HG03139 (cell line): ENCODE measurements at regions not wholly inside any gene's neighbourhood (a gene's known extent, or its start where the extent isn't known, plus 50 kb on each side); places are given as distances from the start of the nearest gene placed in this dataset.
"Not testable (repeated sequence)": the region's sequence is repeated elsewhere in the genome, so short reads cannot be mapped to it uniquely, and the experiment has no call there.

Experiments used
- ATAC-seq: cut with Tn5 transposase; IDR thresholded peaks from one replicate; pipeline ENCODE4 v1.9.1; 2021; ENCODE audit not compliant: unreplicated experiment

DNA sequence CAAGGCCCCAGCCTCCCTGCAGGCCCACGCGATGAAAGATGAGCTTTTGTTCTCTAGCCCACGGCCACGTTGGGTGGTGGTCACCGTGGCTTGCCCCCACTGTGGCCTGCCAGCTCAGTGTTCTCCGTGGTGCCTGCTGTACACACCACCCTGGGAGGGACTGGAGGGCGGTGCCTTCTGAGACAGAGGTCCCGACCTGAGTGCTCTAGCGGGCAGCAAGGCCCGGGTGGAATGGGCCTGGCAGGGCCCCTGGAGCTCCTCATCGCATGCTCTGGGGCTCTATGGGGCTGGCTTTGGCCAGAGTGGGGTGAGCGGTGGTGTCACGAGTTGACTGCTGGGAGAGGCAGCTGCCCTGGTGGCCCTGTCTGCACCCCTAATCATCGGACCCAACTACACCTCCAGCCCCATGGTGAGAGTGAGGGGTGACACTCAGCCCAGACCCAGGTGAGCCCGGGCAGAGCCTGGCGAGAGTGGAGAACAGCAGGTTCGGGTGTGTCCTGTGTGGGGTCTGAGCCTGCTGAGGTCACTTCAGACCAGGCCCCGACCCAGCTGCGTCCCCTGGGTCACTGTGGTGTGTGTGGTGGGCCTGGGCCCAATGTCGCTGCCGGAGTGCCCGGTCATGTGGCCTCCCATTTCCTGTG, 541.9 kb downstream of the TBC1D22A start:
- ATAC-seq: no peak

DNA sequence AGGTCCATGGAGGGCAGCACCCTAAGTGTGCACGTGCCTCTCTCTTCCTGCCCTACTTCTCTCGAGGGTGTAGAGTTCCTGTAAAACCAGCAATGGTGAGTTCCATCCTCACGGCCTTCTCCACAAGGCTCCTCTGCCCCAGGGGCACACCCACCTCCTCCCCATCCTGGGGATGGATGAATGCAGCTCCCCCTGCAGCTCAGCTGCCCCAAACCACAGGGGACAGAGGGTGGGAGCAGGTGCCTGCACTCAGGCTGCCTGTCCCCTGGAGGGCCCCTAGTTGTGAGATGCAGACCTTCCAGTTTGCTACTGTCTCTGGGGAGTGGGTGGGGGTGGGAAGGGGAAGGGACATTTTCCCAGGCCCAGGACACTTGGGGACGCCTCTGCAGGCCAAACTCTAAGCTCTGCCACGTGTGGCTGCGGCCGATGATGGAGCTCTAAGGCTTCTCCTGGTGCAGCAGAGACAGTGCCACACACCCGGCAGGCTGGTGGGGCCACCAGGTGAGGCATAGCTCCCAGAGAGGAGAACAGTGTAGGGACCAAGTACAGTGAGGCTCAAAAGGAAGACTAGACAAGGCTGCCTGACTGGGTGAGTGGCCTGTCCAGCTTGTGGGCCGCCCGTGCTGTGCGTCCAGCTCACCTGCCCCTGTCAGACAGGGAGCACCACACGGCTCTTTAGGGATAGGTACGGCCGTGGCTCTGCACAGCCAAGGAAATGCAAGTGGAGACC, 540.9 kb downstream of the TBC1D22A start:
- no peak for ATAC-seq

DNA sequence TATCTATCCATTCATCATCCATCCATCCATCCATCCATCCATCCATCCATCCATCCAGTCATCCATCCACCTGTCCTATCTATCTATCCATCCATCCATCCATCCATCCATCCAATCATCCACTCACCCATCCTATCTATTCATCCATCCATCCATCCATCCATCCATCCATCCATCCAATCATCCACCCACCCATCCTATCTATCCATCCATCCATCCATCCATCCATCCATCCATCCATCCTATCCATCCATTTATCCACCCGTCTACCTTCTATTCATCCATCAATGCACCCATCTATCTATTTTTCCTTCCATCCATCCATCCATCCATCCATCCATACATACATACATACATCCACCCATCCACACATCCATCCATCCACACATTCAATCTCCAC, 540.1 kb downstream of the TBC1D22A start:
- ATAC-seq: not testable (repeated sequence)

DNA sequence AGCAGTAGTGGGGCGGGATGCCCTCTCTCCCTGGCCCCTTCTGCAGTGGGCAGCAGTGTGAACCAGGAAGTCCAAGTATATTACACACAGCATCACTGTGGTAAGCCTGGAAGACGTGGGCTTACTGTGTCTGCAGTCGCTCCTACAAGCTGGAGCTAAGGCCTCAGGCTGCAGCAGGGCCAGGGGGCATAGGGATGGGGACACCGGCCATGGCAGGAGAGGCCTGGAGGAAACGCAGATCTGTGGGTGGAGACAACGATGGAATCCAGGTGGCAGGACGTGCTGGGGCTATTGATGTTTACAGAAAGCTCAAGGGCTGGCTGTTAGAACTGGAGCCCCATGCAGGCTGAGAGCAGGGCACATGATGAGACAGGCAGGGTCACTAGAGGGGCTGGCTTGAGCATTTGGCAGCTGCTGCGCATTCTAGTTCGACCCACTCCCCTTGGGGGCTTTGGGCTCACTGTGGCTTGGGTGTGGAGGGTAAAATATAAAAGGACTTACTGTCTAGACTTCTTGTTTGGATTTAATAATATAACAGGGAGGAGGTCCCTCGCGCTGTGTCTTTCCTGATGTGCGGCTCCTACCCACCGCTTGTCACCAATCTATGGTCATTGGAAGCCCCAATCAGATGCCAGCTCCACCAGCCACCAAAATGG, 539.5 kb downstream of the TBC1D22A start:
- no peak for ATAC-seq

DNA sequence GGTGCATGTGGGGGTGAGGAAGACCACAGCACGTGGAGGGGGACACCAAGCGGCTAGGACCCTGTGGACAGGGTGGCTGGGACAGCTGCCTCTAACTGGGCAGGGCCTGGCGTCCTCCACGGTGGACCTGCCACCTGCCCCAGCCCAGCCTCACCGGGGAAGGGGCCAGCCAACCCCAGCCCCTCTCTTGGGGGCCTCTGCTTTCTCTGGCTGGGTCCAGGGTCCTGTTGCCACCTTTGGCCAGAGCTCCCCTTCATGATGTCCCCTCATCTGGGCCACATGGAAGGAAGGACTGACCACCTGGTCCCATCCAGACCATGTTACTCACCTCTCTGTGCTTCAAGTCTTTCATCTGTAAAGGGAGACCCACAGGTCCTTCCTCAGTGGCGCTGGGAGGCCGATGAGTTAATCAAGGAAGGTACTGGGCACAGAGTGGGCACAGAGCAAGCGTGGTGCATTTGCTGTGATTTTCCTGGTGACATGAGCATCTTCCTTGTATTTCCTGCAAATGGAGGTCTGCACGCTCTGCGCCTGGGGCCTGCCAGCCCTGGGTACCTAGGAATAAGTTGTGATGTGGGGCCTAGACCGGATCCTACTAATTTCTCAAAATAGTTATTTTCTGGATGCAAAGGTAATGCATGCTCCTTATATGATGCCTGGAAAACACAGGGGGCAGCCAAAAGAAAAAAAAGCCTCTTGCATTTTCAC, 538.4 kb downstream of the TBC1D22A start:
- ATAC-seq: no peak

DNA sequence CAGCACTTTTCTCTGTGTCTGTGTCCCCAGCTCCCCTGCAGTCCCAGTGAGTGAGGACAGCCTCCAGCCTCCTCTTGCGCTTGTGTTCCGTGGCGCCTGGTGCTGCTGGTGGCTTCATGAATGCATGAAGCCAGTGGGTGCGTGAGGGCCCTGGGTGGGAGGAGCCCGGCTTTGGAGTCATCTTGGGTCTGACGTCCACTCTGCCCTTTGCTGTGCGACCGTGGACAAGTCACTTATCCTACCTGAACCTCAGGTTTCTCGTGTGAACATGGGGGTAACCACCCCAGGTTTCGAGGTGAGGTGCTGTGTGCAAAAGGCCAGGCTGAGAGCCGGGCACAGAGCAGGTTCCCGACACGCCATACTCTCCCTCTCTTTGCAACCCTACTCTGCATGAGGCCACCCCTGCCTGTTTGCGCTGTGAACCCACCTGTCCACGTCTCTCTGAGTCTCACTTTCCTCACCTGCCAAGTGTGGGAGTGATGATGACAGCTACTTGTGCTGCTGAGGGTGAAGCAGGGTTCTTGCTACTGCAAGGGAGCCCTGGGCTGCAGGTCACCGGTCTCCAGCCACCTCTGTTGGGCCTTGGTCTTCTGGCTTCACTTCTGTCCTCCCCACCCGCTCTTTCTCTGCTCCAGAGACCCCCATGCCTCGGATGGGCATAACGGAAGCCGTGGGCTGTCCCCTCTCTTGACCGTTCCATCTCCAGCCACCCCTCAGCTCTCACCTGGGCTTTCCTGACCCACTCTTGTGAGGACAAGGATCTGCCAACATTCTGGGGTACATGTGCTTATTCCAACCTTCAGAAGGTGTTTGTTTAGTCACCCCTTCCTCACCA, 537.6 kb downstream of the TBC1D22A start:
- no peak for ATAC-seq

DNA sequence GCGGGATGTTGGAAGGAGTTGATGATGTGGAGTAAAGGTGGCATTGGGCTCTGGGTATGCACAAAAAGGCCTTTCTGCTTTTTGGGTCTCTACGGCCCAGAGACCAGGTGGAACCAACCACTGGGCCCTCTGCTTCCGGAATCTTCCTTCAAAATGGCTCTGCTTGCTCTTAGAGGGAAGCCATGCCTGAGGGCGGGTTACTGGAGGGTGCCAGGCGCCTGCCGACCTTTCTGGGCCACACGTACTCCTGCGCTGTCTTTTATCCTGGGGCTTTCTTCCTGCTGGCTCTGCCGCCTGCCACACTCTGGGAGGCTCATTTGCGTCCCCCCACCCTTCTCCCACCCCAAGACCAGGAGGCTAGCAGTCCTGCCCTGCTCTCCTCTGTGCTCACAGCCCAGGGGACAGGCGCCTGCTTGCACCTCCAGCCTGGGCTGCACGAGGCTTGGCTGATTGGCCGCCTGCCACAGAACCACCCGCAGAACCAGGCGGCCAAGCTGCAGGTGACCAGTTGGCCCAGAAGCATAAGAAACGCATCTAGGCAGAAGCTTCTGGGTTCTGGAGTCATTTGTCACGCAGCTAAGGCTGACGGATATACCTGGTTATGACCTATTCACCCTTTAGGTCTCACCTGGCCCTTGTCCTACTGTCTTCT, 536.9 kb downstream of the TBC1D22A start:
- no peak for ATAC-seq

GRCh38 chr22:47298017-47298785, 535.8 kb downstream of the TBC1D22A start:
- no peak for ATAC-seq

DNA sequence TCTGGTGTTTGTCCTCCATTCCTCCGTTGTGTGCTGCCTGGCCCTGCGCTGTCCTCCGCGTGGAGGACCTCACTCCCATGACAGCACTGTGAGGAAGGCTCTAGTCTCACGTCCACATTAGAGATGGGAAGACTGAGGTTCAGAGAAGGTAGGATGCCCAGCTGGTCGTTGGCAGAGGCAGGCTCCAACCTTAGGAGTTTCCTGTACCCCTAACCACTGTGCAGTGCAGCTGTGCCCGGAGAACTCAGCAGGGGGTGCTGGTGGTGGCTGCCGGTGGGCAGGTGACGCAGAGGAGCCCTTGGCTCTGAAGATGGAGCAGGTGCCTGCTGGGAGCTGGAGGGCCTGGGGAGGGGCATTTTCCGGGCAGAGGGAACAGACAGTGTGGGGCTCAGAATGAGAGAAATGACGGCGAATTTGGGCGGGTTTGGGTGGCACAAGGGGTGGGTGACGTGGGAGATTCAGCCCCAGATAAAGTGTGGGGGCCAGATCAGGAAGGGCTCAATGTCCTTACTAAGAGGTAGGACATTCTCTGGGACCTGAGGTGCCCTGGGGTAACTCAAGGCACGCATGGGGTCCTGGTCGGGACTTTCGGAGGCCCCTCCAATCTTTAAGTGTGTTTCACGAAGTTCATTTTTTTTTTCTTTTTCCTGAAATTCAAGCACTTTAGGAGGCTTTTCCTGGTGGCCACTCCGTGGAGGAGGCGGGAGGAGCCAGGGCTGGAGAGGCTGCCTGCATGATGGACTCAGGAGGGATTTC, 535.0 kb downstream of the TBC1D22A start:
- no peak for ATAC-seq

DNA sequence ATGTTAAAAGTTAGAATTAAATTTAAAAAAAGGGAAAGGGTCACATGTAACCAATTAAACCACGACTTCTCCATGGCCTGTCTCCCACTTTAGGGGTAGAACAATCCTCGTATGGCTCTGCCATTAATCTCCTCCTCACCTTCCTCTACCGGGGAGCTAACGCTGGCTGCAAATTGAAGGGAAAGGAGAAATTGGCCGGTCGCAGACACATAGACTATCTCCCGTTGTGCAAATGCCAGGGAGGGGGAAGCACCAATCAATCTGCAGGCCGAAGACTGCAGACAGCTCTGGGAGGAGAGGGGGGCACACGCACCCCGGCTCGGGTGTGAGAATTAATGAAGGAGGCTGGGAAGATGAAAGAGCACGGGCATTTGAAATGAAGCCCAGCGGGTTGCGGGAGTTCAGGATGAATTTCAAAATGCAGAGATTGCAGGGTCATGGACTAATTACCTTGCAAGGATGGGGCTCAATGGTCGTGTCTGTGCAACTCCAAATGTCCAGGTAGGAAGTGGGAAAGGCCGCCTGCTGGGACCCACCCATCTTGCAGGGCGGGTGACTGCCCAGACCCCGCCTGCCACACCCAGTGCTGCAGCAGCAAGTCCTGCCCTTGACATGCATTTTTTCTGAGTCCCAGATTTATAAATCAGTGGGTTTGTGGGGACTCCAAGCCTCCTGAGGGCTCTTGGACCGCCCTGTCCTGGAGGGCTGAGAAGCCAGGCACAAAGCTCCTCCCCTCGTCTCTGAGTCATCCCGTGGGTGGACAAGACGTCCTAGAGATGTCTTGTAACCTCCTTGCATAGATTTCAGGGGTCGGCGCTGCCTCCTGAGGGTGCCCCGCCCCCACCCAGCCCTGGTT, 534.2 kb downstream of the TBC1D22A start:
- no peak for ATAC-seq

GRCh38 chr22:47295982-47296381, 533.5 kb downstream of the TBC1D22A start:
- no peak for ATAC-seq

DNA sequence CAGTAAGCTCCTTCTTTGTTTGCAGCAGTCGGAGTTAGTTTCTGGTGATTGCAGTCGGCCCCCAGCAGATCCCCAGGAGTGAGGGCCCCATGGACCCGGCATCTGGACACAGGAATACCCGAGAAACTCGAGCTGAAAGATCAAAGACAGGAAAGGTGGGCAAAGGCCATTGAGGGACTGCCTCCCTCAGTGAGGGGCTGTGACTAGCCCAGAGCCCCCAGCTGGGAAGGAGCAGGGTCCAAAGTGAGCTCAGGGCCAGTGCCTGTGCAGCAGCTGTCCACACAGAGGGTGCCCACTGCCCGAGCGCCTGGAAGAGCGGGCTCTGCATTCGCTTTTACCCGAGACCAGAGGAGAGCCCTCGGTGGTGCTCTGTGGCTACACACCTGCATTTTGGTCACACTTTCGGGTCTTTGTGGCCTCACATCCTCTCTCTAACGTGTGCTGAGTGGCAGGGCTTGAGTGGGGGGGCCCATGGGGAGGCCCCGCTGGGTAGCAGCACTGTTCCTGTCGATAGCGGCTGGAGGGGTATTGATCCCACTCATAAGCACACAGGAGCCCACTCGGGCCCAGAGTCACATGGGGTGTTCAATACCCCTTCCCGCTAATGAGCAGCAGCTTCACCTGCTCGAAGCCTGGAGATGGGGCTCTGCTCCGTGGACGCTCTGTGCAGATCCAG, 532.9 kb downstream of the TBC1D22A start:
- no peak for ATAC-seq

DNA sequence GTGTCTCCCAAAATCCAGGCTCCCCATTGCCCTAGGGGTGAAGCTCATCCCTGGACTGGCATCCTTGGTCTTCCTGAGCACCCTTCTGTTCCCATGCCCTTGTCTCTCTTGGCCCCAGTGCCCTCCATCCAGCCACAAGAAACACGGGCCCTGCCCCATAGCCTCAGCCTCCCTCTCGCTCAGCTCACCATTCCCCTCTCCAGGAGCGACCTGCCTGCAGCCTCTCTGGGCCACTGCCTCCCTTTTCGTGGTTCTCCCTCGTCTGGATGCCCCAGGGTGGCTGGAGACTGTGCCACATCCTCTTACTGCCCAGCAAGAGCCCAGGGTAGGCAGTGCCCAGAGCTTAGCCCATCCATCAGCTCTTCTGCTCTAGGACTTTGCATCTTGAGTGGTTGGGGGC, 532.1 kb downstream of the TBC1D22A start:
- ATAC-seq: no peak

DNA sequence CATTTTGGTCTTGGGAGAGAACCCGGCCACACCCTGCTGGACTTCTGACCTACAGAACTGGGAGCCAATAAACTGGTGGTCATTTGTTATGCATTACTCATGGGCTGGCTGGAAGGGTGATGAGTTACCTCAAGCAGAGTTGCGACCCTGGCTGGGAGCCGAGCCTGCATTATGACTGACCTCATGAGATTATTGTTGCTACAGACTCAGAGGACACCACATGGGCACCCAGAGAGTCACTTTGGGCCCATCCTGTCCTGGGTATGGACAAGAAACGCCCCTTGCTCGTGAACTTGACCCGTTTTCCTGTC, 531.7 kb downstream of the TBC1D22A start:
- ATAC-seq: no peak

DNA sequence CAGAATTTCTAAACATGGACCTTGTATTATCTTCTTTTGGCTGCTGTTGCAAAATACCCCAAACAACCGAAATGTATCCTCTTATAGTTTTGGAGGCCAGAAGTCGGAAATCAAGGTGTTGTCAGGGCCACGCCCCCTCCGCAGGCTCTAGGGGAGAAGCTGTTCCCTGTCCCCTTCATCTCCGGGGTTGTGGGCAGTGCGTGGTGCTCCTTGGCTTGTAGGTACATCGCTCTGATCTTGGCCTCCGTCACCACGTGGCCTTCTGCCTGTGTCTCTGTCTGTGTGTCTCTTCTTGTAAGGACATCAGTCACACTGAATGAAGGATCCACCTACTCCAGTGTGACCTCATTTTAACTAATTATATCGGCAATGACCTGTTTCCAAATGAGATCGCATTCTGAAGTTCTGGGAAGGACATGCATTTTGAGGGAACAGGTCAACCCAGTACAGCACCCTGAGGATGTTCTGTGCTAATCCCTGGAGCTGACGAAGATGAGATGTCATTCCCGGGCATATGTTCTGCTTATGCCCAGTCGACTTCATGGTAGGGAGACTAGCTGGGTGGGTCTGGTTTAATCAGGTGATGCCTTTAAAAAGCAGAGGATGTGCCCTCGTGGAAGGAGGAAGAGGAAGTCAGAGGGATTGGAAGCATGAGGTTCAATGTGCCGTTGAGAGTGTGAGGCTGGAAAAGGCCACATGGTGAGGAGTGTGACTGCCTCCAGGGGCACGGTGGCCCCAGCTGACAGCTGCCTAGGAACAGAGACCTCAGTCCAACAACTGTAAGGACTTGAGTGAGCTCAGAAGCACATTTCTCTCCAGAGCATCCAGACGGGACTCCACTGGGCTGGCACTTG, 531.1 kb downstream of the TBC1D22A start:
- ATAC-seq: no peak

- ATAC-seq: no peak
Observed at GRCh38 chr22:47292546-47293320, 530.3 kb downstream of the TBC1D22A start.
